ENCODE measurements at regions not wholly inside any gene's neighbourhood (a gene's known extent, or its start where the extent isn't known, plus 50 kb on each side); places are given as distances from the start of the nearest gene placed in this dataset.

DNA sequence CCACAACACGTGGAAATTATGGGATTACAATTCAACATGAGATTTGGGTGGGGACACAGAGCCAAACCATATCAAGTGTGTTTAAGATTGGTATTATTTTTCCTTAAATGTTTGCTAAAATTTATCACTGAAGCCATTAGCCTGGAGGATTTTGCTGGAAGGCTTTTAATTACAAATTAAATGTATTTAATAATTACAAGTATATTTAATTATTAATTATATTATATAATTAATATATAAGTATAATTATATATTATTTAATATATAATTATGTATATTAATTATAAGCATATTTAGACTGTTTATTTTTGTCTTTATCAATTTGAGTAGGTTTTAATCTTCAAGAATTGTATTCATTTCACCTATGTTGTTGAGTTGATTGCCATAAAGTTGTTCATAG, 427.4 kb upstream of the FLRT2 start:
- TF ChIP-seq, protein P1, sequence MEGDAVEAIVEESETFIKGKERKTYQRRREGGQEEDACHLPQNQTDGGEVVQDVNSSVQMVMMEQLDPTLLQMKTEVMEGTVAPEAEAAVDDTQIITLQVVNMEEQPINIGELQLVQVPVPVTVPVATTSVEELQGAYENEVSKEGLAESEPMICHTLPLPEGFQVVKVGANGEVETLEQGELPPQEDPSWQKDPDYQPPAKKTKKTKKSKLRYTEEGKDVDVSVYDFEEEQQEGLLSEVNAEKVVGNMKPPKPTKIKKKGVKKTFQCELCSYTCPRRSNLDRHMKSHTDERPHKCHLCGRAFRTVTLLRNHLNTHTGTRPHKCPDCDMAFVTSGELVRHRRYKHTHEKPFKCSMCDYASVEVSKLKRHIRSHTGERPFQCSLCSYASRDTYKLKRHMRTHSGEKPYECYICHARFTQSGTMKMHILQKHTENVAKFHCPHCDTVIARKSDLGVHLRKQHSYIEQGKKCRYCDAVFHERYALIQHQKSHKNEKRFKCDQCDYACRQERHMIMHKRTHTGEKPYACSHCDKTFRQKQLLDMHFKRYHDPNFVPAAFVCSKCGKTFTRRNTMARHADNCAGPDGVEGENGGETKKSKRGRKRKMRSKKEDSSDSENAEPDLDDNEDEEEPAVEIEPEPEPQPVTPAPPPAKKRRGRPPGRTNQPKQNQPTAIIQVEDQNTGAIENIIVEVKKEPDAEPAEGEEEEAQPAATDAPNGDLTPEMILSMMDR (IDR thresholded peaks at IDR 0.05): no peak
- TF ChIP-seq POLR2AphosphoS5 (IDR thresholded peaks at IDR 0.05; ENCODE audit: insufficient read depth in 1 of 2, low read depth in 1 of 2): no peak

Measured in vagina (tissue), 2 donors.